GM12875 (cell line): ENCODE measurements at regions not wholly inside any gene's neighbourhood (a gene's known extent, or its start where the extent isn't known, plus 50 kb on each side); places are given as distances from the start of the nearest gene placed in this dataset.

Source experiments
- H3K4me3 ChIP-seq: one replicate; pipeline ENCODE4 v1.5.1; 2011; ENCODE audit warnings: low read depth, low read length, control low read depth
- CTCF ChIP-seq: IDR thresholded peaks from 2 replicates; pipeline ENCODE4 v1.5.1; 2011; ENCODE audit warnings: low read depth, mild to moderate bottlenecking, control low read depth, inconsistent platforms, low read length, moderate library complexity, borderline replicate concordance; ENCODE audit not compliant: insufficient read depth

- H3K4me3 ChIP-seq, result no peak overlapping the region
- TF ChIP-seq CTCF, result no peak
Measured at GRCh38 chr3:168161696-168162095, 66.0 kb upstream of the GOLIM4 start.

- H3K4me3 ChIP-seq, result no peak overlapping the region
- TF ChIP-seq CTCF, result no peak
Measured at GRCh38 chr3:168157903-168158302, 62.2 kb upstream of the GOLIM4 start.

GRCh38 chr3:168157099-168157700, 61.5 kb upstream of the GOLIM4 start:
- TF ChIP-seq CTCF, result no peak
- no peak overlapping the region for H3K4me3 ChIP-seq

GRCh38 chr3:168156479-168156878, 60.8 kb upstream of the GOLIM4 start:
- no peak overlapping the region for H3K4me3 ChIP-seq
- no peak for TF ChIP-seq CTCF

GRCh38 chr3:168155303-168155702, 59.6 kb upstream of the GOLIM4 start:
- TF ChIP-seq CTCF, result no peak
- no peak overlapping the region for H3K4me3 ChIP-seq

GRCh38 chr3:168154089-168154488, 58.4 kb upstream of the GOLIM4 start:
- no peak for TF ChIP-seq CTCF
- no peak overlapping the region for H3K4me3 ChIP-seq

GRCh38 chr3:168152149-168152548, 56.4 kb upstream of the GOLIM4 start:
- no peak overlapping the region for H3K4me3 ChIP-seq
- TF ChIP-seq CTCF, result no peak
